ENCODE measurements at regions not wholly inside any gene's neighbourhood (a gene's known extent, or its start where the extent isn't known, plus 50 kb on each side); places are given as distances from the start of the nearest gene placed in this dataset.

DNA sequence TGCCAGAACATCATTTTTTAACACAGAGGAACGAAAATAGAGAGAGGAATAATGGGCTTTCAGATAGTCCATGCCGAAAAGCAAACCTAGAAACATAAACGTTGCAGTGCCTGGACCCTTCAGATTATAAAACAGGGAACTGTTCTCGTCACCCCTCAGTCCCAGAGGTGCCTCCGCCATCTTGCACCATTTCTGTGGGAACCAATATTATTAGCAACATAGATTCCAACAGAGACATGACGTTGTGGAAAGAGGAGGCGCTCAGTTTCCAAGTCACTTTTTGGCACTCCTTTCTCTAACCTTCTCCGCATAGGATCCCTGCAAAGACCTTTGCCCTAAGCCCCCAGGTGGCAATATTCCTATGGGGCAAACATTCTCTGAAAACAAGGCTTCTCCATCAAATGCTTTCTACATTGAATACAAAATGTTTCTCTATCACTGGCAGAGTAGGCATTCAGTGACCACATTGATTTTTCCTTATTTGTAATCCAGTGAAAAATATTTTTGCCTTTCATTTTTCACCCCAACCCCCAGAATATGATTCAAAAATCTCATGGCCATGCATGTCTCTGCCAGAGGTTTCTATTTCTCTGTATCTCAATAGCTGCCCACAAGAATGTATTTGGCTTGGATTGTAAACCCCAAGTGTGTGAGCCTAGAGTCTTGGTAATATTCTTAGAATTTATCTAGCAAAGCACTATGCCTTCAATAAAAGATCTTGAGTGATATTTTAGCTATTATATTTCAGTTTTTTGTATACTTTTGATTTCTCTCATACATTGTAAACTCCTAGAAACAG, 500.8 kb upstream of the WWC1 start:
- DNase-seq (ENCODE audit: extremely low read depth, low read depth) = no peak
- TF ChIP-seq, protein P1, sequence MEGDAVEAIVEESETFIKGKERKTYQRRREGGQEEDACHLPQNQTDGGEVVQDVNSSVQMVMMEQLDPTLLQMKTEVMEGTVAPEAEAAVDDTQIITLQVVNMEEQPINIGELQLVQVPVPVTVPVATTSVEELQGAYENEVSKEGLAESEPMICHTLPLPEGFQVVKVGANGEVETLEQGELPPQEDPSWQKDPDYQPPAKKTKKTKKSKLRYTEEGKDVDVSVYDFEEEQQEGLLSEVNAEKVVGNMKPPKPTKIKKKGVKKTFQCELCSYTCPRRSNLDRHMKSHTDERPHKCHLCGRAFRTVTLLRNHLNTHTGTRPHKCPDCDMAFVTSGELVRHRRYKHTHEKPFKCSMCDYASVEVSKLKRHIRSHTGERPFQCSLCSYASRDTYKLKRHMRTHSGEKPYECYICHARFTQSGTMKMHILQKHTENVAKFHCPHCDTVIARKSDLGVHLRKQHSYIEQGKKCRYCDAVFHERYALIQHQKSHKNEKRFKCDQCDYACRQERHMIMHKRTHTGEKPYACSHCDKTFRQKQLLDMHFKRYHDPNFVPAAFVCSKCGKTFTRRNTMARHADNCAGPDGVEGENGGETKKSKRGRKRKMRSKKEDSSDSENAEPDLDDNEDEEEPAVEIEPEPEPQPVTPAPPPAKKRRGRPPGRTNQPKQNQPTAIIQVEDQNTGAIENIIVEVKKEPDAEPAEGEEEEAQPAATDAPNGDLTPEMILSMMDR (IDR thresholded peaks at IDR 0.05; ENCODE audit: low read depth, low read length, missing control alignments) = no peak
- no peak overlapping the region for H3K4me3 ChIP-seq (replicated peaks; ENCODE audit: low read depth, low read length)

DNA sequence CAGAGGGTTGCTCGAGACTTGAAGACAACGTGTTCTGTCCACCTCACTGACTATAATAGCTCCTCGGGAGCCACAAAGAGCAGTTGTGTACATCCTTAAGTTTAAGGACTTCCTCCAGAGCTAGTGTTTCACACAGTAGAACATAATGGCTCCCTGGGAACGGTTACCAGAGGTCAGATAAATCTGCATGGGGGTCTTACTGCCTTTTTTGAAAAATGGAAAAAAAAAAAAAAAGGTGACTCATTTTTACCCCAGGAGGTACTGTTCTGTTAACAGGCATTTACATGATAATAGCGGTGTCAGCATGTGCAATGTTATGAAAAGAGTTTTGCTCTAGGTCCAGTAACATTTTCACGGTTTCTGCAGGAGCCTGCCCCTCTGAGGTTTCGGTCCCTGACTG, 498.9 kb upstream of the WWC1 start:
- no peak for DNase-seq (ENCODE audit: extremely low read depth, low read depth)
- TF ChIP-seq, protein P1 (IDR thresholded peaks at IDR 0.05; ENCODE audit: low read depth, low read length, missing control alignments) = no peak
- H3K4me3 ChIP-seq (replicated peaks; ENCODE audit: low read depth, low read length) = no peak overlapping the region

DNA sequence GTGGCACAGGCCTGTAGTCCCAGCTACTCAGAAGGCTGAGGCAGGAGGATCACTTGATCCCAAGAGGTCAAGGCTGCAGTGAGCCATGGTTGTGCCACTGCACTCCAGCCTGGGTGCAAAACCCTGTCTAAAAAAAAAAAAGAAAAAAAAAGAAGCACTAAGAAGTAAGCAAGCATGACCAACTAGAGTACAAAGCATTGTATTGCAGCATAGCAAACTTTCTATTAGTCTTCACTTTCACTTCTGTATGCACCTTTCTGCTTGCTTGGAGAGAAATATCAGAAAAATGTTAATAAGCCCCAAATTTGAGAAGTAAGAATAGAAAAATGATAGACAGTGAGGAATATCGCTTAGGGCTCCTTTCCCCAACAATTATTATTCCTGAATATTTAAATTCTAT, 497.7 kb upstream of the WWC1 start:
- no peak overlapping the region for H3K4me3 ChIP-seq (replicated peaks; ENCODE audit: low read depth, low read length)
- no peak for DNase-seq (ENCODE audit: extremely low read depth, low read depth)
- TF ChIP-seq, protein P1 (IDR thresholded peaks at IDR 0.05; ENCODE audit: low read depth, low read length, missing control alignments) = no peak

DNA sequence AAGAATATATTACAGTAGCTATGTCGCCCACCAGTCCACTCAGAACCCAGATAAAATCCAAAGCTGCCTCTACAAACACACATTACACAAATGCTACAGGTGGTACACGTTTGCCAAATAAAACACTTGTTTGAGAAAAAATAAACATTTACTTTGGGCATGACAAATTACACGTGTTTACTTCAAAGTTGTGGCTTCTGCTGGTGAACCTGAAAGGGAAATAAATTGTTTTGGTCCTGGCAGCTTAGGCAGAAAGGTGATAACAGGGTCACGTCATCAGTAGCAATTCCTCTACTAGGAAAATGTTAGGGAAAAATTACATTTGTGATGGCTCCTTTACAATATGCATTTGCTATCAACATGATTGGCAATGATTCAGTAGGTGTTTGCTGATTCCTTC, 497.3 kb upstream of the WWC1 start:
- no peak for DNase-seq (ENCODE audit: extremely low read depth, low read depth)
- H3K4me3 ChIP-seq (replicated peaks; ENCODE audit: low read depth, low read length) = no peak overlapping the region
- TF ChIP-seq, protein P1 (IDR thresholded peaks at IDR 0.05; ENCODE audit: low read depth, low read length, missing control alignments) = no peak

DNA sequence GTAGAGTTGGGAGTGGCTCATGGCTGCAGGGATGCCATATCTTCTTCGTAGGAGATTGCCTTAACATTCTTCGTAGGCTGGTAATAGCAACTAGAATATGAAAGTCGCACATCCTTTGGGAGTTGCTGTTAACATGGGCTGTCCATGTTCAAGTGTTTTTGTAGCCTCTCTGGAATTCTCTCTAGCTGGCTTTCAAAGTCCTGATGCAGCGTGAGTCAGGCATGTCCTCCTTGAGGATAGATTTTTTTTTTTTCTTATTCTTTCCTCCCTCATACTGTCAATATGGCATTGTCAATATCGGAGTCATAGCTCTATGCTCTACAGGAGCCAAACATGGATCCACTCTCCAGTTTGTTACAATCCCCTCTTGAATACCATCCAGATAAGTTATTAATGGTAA, 494.8 kb upstream of the WWC1 start:
- TF ChIP-seq, protein P1 (IDR thresholded peaks at IDR 0.05; ENCODE audit: low read depth, low read length, missing control alignments) = no peak
- DNase-seq (ENCODE audit: extremely low read depth, low read depth) = no peak
- no peak overlapping the region for H3K4me3 ChIP-seq (replicated peaks; ENCODE audit: low read depth, low read length)

DNA sequence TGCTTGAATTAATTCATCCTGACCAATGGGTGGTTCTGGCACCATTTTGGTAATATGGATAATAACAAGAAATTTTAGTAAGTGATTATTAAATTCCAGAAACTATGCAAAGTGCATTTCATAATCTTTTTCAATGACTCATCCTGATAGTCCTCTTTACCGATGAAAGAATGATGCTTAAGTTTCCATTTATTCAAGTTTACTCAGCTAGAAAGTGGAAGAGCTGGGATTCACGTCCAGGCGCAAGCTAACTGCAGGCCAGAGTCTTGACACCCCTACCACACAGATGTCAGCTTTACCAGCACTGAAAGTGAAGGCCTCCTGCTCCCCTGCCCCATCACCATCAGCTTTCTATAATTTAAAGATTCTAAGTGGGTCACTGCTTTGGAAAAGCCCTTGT, 493.5 kb upstream of the WWC1 start:
- TF ChIP-seq, protein P1 (IDR thresholded peaks at IDR 0.05; ENCODE audit: low read depth, low read length, missing control alignments) = no peak
- DNase-seq (ENCODE audit: extremely low read depth, low read depth) = no peak
- H3K4me3 ChIP-seq (replicated peaks; ENCODE audit: low read depth, low read length) = no peak overlapping the region

DNA sequence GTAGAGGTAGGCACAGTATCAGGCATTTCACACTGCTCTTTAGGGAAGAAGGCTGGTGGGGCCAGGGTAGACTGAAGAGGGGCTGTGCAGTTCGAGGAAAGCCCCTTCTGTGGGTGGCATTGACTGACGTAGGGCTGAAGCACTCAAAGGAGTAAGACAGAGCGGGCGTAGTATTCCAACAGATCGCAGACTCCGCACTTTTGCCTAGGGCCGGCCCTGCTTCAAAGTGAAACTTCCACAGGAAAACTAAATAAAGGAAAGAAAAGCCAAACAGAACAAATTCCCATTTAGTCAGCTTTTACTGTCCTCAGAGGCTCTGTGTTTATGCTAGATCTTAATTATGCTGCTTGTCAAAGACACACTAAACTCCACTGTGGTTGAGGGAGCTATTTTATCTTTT, 493.0 kb upstream of the WWC1 start:
- no peak for DNase-seq (ENCODE audit: extremely low read depth, low read depth)
- no peak overlapping the region for H3K4me3 ChIP-seq (replicated peaks; ENCODE audit: low read depth, low read length)
- TF ChIP-seq, protein P1 (IDR thresholded peaks at IDR 0.05; ENCODE audit: low read depth, low read length, missing control alignments) = no peak
